Kidney epithelial cell (primary cell): ENCODE measurements at regions not wholly inside any gene's neighbourhood (a gene's known extent, or its start where the extent isn't known, plus 50 kb on each side); places are given as distances from the start of the nearest gene placed in this dataset.

Experiments used
- DNase-seq: peaks from one replicate; pipeline ENCODE4 v3.0.0-alpha.2; 2010; ENCODE audit warnings: low read depth
- H3K27me3 ChIP-seq: 2 replicates; pipeline ENCODE4 v1.6.0; 2011; ENCODE audit warnings: low read length; ENCODE audit not compliant: control insufficient read depth, insufficient read depth
- H3K36me3 ChIP-seq: 2 replicates; pipeline ENCODE4 v1.5.1; 2011; ENCODE audit warnings: low read length; ENCODE audit not compliant: control insufficient read depth, insufficient read depth
- H3K4me3 ChIP-seq: 2 replicates; pipeline ENCODE4 v1.5.1; 2011; ENCODE audit warnings: low read depth, mild to moderate bottlenecking, control low read depth, low read length
- CTCF ChIP-seq: IDR thresholded peaks from 2 replicates; pipeline ENCODE4 v1.5.1; 2011; ENCODE audit warnings: mild to moderate bottlenecking, moderate library complexity, low read length, control low read depth, inconsistent platforms; ENCODE audit not compliant: insufficient read depth, poor library complexity, severe bottlenecking

GRCh38 chr18:66979009-66979408, 375.1 kb upstream of the CDH19 start:
- Histone ChIP-seq H3K4me3 (no peak overlapping the region), H3K27me3 (no peaks in the 10 kb centered on the region), H3K36me3 (no peaks in the 10 kb centered on the region)
- DNase-seq, result no peak
- TF ChIP-seq CTCF, result no peak

DNA sequence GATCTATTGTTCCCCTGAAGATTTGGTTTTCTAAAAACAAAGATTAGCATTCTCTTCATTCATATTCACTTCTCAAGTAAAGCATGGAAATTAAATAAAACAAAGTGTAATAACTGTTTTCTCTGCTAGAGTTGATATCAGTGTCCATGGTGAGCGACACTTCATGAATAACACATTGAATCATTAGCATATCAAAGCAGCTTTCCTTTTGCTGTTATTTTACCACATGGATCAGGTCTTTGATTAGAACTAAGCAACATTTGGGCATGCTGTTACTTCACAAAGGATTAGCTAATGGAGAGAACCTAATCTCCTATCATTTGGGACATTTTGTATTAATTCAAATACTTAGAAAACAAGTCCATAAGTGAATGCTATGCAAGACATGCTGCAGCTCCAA, 368.8 kb upstream of the CDH19 start:
- Histone ChIP-seq H3K4me3 (no peak overlapping the region), H3K36me3 (no peaks in the 10 kb centered on the region), H3K27me3 (no peaks in the 10 kb centered on the region)
- TF ChIP-seq CTCF, result no peak
- DNase-seq, result no peak

DNA sequence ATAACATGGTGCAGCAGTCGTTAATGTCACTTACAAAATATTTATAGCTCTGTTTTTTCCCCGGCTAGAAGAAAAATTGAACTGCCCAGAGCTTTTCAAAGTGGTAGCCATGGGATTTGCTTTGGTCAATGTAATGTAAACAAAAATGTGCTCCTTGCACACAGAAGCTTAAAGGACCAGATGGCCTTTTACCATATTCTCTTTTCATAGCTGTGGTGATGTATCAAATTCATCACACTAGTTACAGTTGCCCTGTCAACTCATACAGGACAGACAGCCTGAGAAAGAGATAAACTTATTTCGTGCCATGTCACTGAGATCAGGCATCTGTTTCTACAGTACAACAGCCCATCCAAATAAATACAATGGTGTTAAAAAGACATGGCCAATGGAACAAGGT, 368.1 kb upstream of the CDH19 start:
- Histone ChIP-seq H3K4me3 (no peak overlapping the region), H3K36me3 (no peaks in the 10 kb centered on the region), H3K27me3 (no peaks in the 10 kb centered on the region)
- no peak for TF ChIP-seq CTCF
- no peak for DNase-seq

DNA sequence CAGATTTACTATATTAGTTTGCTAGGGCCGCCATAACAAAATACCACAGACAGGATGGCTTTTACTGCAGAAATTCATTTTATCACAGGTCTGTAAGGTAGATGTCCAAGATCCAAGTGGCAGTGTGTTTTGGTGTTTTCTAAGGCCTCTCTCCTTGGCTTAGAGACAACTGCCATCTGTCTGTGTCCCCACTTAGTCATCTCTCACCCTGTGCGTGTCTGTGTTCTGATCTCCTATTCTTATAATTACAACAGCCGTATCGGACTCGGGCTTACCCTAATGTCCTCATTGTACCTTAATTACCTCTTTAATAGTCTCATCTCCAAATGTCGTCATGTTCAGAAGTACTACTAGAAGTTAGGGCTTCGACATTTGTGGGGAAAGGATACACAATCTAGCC, 362.3 kb upstream of the CDH19 start:
- Histone ChIP-seq H3K4me3 (no peak overlapping the region), H3K36me3 (no peaks in the 10 kb centered on the region), H3K27me3 (no peaks in the 10 kb centered on the region)
- no peak for TF ChIP-seq CTCF
- DNase-seq, result no peak

- no peak for TF ChIP-seq CTCF
- H3K4me3 ChIP-seq, result no peak overlapping the region
- no peak for DNase-seq
- H3K36me3 ChIP-seq, result no peaks in the 10 kb centered on the region
- no peaks in the 10 kb centered on the region for H3K27me3 ChIP-seq
Measured at GRCh38 chr18:66958309-66958708, 354.4 kb upstream of the CDH19 start.

- H3K4me3 ChIP-seq, result no peak overlapping the region
- H3K27me3 ChIP-seq, result no peaks in the 10 kb centered on the region
- no peaks in the 10 kb centered on the region for H3K36me3 ChIP-seq
- TF ChIP-seq CTCF, result no peak
- no peak for DNase-seq
Measured at GRCh38 chr18:66951750-66952149, 347.9 kb upstream of the CDH19 start.
